ENCODE measurements at regions not wholly inside any gene's neighbourhood (a gene's known extent, or its start where the extent isn't known, plus 50 kb on each side); places are given as distances from the start of the nearest gene placed in this dataset.

GRCh38 chr12:39173726-39174125 is 268.3 kb upstream of the CPNE8 start:
- no peak for TF ChIP-seq CTCF (IDR thresholded peaks at IDR 0.05)
- no peak for TF ChIP-seq POLR2A (IDR thresholded peaks at IDR 0.05)

Data from testis (tissue), 2 donors.